Heart left ventricle (tissue), 16 donors: ENCODE measurements at regions not wholly inside any gene's neighbourhood (a gene's known extent, or its start where the extent isn't known, plus 50 kb on each side); places are given as distances from the start of the nearest gene placed in this dataset.

Experiments used
- ATAC-seq, 4 donors: fragments of 200-7000 bp; cut with Tn5 transposase; one replicate each; pipeline ENCODE4 v1.9.1; 2020 to 2022; ENCODE audit warnings: moderate library complexity in 4 of 4, mild to moderate bottlenecking in 3 of 4, moderate number of reproducible peaks in 1 of 4
- DNase-seq, 5 donors: peaks; one replicate each; pipeline ENCODE4 v3.0.0-alpha.2; 2020
- H3K27ac ChIP-seq, 12 donors: fragments of 200-600 bp; sonication (generic) in 4 of 12; one replicate each; pipeline versions ENCODE4 v1.5.0 to v1.8.0; 2016 to 2022; ENCODE audit warnings: mild to moderate bottlenecking in 2 of 12
- H3K27me3 ChIP-seq, 9 donors: fragments of 200-600 bp; sonication (generic) in 2 of 9; one replicate each; pipeline versions ENCODE4 v1.5.1 to v1.8.0; 2016 to 2022; ENCODE audit warnings: mild to moderate bottlenecking in 3 of 9
- H3K36me3 ChIP-seq, 9 donors: fragments of 200-600 bp; sonication (generic) in 2 of 9; one replicate each; pipeline versions ENCODE4 v1.5.0 to v1.8.0; 2018 to 2022; ENCODE audit warnings: mild to moderate bottlenecking in 2 of 9
- H3K4me1 ChIP-seq, 12 donors: fragments of 200-600 bp; sonication (generic) in 4 of 12; one replicate each; pipeline versions ENCODE4 v1.5.0 to v1.8.0; 2016 to 2022; ENCODE audit warnings: mild to moderate bottlenecking in 3 of 12
- H3K4me3 ChIP-seq, 12 donors: fragments of 200-600 bp; sonication (generic) in 4 of 12; one replicate each; pipeline versions ENCODE4 v1.5.0 to v1.8.0; 2017 to 2022; ENCODE audit warnings: mild to moderate bottlenecking in 9 of 12, moderate library complexity in 4 of 12
- H3K9me3 ChIP-seq, 12 donors: fragments of 200-600 bp; sonication (generic) in 4 of 12; one replicate each; pipeline versions ENCODE4 v1.5.0 to v1.8.0; 2016 to 2022; ENCODE audit warnings: mild to moderate bottlenecking in 1 of 12
- POLR2A ChIP-seq, 2 donors: fragments of 450-650 bp; IDR thresholded peaks; one replicate each; pipeline ENCODE4 v1.6.1; 2017; ENCODE audit warnings: antibody characterized with exemption in 2 of 2, mild to moderate bottlenecking in 2 of 2, moderate library complexity in 2 of 2
- WGBS, 4 donors: extraction: QIAGEN DNeasy Blood & Tissue Kit in 2 of 4; methylation state at CpG; one replicate each; pipeline versions ENCODE4 v1.1.5 to v1.1.7; 2013 to 2018; 5-methylcytosine and 5-hydroxymethylcytosine counted together
- intact Hi-C, 10 donors: fragments of 100-400 bp; cut with DNase I; formaldehyde crosslinking; loops; one replicate each; pipeline versions ENCODE4 v1.11.1 to v1.14.2; 2022
- TF ChIP-seq, protein P1 (sequence below), 12 donors: fragments of 200-600 bp; sonication (generic) in 4 of 12; IDR thresholded peaks; one replicate each; pipeline versions ENCODE4 v1.5.0 to v1.8.0; 2018 to 2022; ENCODE audit warnings: antibody characterized with exemption in 12 of 12, mild to moderate bottlenecking in 5 of 12
- donor health status: ischemic (EF 13 %, LVEDD 7.1; RV severe dilation, severe dysfunction).
- donor health status: healthy with polysubstance abuse.
- donor health status: DM: no; HTN: yes; CAD: no.
- donor health status: DM: no; HTN: no; CAD: no.
- donor health status: ischemic (EF 25% LVEDD 6.9; RV normal size, moderate dysfunction).
- donor health status: ischemic (EF 25% LVEDD 5.7; RV mildly dilated, moderate dysfunction).
- donor health status: healthy.
- donor health status: DM: yes; HTN: yes; CAD: no.
- donor health status: ischemic (EF 35%, LVEDD 5.7; RV mildly dilated, moderate dysfunction).
- donor health status: nonischemic (EF 11% LVEDD 7.7; RV severe dilation, severe dysfunction).
- donor health status: DM: yes; HTN: yes; CAD: no.
- donor health status: PGD.
- donor health status: ischemic (EF 29% LVEDD 5.4; RV normal size, mild dysfunction).
- donor health status: nonischemic (EF 23%, LVEDD 6.1; RV moderate dilation, normal function).

DNA sequence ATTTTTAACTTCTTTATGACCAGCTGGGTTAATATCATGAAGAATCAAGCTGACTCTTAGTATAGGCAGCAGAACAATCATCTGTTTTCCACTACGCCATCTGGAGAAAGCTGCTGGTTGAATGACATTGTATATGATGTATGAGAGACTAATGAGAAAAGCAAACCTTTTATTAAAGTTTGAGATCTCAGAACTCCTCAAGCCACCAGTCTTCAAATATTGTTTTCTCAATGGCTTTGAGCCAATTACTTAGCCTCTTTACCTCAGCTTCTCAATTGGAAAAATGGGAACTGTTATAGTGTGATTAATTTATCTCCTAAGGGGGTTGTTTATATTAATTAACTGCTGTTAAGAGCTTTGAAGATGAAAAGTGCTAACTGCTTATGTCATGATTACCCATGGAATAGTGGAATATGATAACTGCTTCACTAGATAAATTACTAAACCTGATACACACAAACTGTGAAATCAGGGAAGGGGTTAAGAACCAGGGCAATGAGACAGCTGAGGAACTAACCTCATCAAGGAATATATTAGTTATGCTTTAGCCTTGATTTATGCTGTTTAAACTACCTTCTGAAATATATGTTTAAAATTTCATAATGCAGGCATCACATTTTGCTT lies 330.1 kb downstream of the SOX2 start:
- DNase-seq = no peak
- intact Hi-C loops = no loop called here
- H3K36me3 ChIP-seq = no peaks in the 10 kb centered on the region
- no peak overlapping the region for H3K4me3 ChIP-seq
- H3K27me3 ChIP-seq = no peaks in the 10 kb centered on the region
- no peak for TF ChIP-seq POLR2A (IDR thresholded peaks at IDR 0.05)
- TF ChIP-seq, protein P1, sequence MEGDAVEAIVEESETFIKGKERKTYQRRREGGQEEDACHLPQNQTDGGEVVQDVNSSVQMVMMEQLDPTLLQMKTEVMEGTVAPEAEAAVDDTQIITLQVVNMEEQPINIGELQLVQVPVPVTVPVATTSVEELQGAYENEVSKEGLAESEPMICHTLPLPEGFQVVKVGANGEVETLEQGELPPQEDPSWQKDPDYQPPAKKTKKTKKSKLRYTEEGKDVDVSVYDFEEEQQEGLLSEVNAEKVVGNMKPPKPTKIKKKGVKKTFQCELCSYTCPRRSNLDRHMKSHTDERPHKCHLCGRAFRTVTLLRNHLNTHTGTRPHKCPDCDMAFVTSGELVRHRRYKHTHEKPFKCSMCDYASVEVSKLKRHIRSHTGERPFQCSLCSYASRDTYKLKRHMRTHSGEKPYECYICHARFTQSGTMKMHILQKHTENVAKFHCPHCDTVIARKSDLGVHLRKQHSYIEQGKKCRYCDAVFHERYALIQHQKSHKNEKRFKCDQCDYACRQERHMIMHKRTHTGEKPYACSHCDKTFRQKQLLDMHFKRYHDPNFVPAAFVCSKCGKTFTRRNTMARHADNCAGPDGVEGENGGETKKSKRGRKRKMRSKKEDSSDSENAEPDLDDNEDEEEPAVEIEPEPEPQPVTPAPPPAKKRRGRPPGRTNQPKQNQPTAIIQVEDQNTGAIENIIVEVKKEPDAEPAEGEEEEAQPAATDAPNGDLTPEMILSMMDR (IDR thresholded peaks at IDR 0.05) = no peak
- 82 to 93% (median 89%) methylated on average over 1 of the region's 1 CpG for WGBS, 4 donors
- H3K9me3 ChIP-seq = no peaks in the 10 kb centered on the region
- no peaks in the 10 kb centered on the region for H3K4me1 ChIP-seq
- ATAC-seq = no peak
- no peak overlapping the region for H3K27ac ChIP-seq

DNA sequence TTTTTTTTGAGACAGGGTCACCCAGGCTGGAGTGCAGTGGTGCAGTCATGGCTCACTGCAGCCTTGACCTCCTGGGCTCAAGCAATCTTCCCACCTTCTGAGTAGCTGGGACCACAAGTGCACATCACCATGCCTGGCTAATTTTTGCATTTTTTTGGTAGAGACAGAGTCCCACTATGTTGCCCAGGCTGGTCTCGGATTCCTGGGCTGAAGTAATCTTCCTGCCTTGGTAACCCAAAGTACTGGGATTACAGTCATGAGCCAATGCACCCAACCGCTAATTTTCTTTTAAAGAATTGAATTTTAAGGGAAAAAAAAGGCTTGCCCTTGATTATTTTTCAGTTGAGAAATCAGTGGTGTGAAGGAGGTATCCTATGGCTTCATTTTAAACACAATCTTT lies 334.0 kb downstream of the SOX2 start:
- no peaks in the 10 kb centered on the region for H3K4me1 ChIP-seq
- H3K27me3 ChIP-seq = no peaks in the 10 kb centered on the region
- intact Hi-C loops = no loop called here
- no peak overlapping the region for H3K27ac ChIP-seq
- no peak for ATAC-seq
- H3K36me3 ChIP-seq = no peaks in the 10 kb centered on the region
- TF ChIP-seq, protein P1 (IDR thresholded peaks at IDR 0.05) = no peak
- TF ChIP-seq POLR2A (IDR thresholded peaks at IDR 0.05) = no peak
- no peak overlapping the region for H3K4me3 ChIP-seq
- 67 to 76% (median 70%) methylated on average over 2 of the region's 2 CpGs for WGBS, 4 donors
- no peak for DNase-seq
- no peaks in the 10 kb centered on the region for H3K9me3 ChIP-seq

DNA sequence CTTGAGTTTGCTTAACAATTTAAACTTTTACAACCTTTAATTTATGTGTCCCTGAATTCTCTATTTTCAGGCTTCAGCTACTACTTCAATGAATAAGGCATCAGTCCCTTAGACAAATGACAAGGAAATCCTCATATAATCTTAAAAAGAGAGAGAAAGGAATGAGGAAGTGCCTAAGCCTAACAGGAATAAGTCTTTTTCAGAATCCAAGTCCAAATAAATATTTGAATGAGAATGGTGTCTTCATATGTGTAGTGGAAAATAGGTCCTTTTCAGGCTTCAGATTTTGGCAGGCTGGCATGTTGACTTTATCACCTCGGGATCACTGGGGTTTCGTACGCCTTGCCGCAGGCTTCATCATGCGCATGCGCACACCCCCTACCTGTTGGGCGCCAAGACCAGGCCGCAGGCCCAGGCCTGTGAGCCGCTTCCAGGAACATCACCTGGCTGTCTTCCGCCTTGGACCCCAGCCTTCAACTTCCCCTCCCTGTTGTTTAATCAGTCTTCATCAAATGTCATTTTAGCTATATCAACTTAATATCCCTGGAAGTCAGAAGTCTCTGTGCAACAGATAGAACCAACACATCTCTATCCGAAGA lies 334.5 kb downstream of the SOX2 start:
- H3K9me3 ChIP-seq = no peaks in the 10 kb centered on the region
- no peak for DNase-seq
- ATAC-seq = no peak
- H3K36me3 ChIP-seq = no peaks in the 10 kb centered on the region
- no peak overlapping the region for H3K27ac ChIP-seq
- H3K4me1 ChIP-seq = no peaks in the 10 kb centered on the region
- WGBS, 4 donors = 66 to 88% (median 74%) methylated on average over 11 of the region's 11 CpGs
- no peaks in the 10 kb centered on the region for H3K27me3 ChIP-seq
- intact Hi-C loops = no loop called here
- no peak overlapping the region for H3K4me3 ChIP-seq
- TF ChIP-seq POLR2A (IDR thresholded peaks at IDR 0.05) = no peak
- TF ChIP-seq, protein P1 (IDR thresholded peaks at IDR 0.05) = no peak

DNA sequence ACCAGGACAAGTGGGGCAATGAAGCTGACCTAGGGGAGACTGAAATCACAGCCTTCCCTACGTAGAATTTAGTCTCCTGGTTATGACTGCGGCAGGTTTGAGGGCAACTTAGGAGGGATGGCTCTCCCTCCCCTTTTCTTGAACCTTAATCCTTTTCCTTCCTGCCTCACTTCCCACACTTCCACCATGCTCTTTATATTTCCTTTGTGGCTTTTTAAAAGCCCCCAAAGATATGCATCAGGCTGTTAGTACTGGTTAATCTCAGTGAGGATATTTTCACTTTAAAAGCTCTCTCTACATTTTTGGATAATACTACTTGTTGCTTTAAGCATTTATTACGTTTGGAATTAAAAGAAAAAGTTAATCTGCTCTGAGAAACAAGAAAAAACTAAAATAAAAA lies 339.2 kb downstream of the SOX2 start:
- TF ChIP-seq POLR2A (IDR thresholded peaks at IDR 0.05) = no peak
- TF ChIP-seq, protein P1 (IDR thresholded peaks at IDR 0.05) = no peak
- H3K27me3 ChIP-seq = no peaks in the 10 kb centered on the region
- no peak overlapping the region for H3K4me3 ChIP-seq
- ATAC-seq (no peak), DNase-seq (no peak)
- H3K4me1 ChIP-seq = no peaks in the 10 kb centered on the region
- H3K9me3 ChIP-seq = no peaks in the 10 kb centered on the region
- no peak overlapping the region for H3K27ac ChIP-seq
- 51 to 64% (median 58%) methylated on average over 3 of the region's 3 CpGs for WGBS, 4 donors
- no peaks in the 10 kb centered on the region for H3K36me3 ChIP-seq
- intact Hi-C loops = no loop called here
